HG02588 (cell line): ENCODE measurements at regions not wholly inside any gene's neighbourhood (a gene's known extent, or its start where the extent isn't known, plus 50 kb on each side); places are given as distances from the start of the nearest gene placed in this dataset.
"Not testable (repeated sequence)": the region's sequence is repeated elsewhere in the genome, so short reads cannot be mapped to it uniquely, and the experiment has no call there.

Source experiments
- ATAC-seq: cut with Tn5 transposase; IDR thresholded peaks from one replicate; pipeline ENCODE4 v1.9.1; 2021; ENCODE audit warnings: mild to moderate bottlenecking, moderate library complexity; ENCODE audit not compliant: unreplicated experiment

GRCh38 chr12:46577063-46577776 lies 204.6 kb upstream of the SLC38A2 start:
- no peak for ATAC-seq

GRCh38 chr12:46574847-46575246 lies 202.3 kb upstream of the SLC38A2 start:
- no peak for ATAC-seq

- no peak for ATAC-seq
Observed at GRCh38 chr12:46573347-46573658, 200.7 kb upstream of the SLC38A2 start.

- ATAC-seq = no peak
Observed at GRCh38 chr12:46572644-46573346, 200.2 kb upstream of the SLC38A2 start.

- no peak for ATAC-seq
Observed at GRCh38 chr12:46571608-46572007, 199.0 kb upstream of the SLC38A2 start.

- no peak for ATAC-seq
Observed at GRCh38 chr12:46569826-46570439, 197.4 kb upstream of the SLC38A2 start.

- ATAC-seq = no peak
Observed at GRCh38 chr12:46567667-46568066, 195.1 kb upstream of the SLC38A2 start.

- ATAC-seq = no peak
Observed at GRCh38 chr12:46562625-46563225, 190.2 kb upstream of the SLC38A2 start.

- not testable (repeated sequence) for ATAC-seq
Observed at GRCh38 chr12:46561769-46562624, 189.4 kb upstream of the SLC38A2 start.

- ATAC-seq = no peak
Observed at GRCh38 chr12:46560874-46561273, 188.3 kb upstream of the SLC38A2 start.

- ATAC-seq = no peak
Observed at GRCh38 chr12:46560089-46560488, 187.5 kb upstream of the SLC38A2 start.

- ATAC-seq = no peak
Observed at GRCh38 chr12:46559311-46559710, 186.7 kb upstream of the SLC38A2 start.

- no peak for ATAC-seq
Observed at GRCh38 chr12:46558677-46559076, 186.1 kb upstream of the SLC38A2 start.

GRCh38 chr12:46557539-46558373 lies 185.2 kb upstream of the SLC38A2 start:
- no peak for ATAC-seq

- no peak for ATAC-seq
Observed at GRCh38 chr12:46556819-46557524, 184.4 kb upstream of the SLC38A2 start.

GRCh38 chr12:46556105-46556559 lies 183.6 kb upstream of the SLC38A2 start:
- ATAC-seq = no peak

GRCh38 chr12:46555406-46555852 lies 182.9 kb upstream of the SLC38A2 start:
- no peak for ATAC-seq

- no peak for ATAC-seq
Observed at GRCh38 chr12:46554460-46554859, 181.9 kb upstream of the SLC38A2 start.

- ATAC-seq = no peak
Observed at GRCh38 chr12:46553911-46554310, 181.3 kb upstream of the SLC38A2 start.
